ENCODE measurements at regions not wholly inside any gene's neighbourhood (a gene's known extent, or its start where the extent isn't known, plus 50 kb on each side); places are given as distances from the start of the nearest gene placed in this dataset.
"Not testable (repeated sequence)": the region's sequence is repeated elsewhere in the genome, so short reads cannot be mapped to it uniquely, and the experiment has no call there.

DNA sequence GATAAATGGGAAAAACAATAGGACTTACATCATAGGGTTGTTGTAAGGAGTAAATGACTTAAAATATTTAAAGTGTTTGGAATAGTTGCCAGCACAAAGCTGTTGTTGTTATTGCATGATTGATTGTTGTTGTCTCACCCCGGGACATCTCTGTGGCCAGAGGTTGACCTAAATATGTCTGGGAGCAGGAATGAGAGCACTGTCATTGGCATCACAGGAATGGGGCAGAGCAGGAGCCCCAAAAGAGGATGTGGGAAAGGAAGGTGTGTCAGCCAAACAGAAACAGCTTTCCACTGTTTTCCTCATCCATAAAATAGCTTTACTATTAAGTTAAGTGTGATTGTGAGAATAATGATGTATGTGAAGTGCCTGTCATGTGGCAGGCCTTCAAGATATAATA lies 121.6 kb downstream of the TMEM168 start:
- no peak overlapping the region for H3K27ac ChIP-seq (ENCODE audit: poor library complexity, severe bottlenecking)
- no peak for DNase-seq (ENCODE audit: low spot score)
- no peaks in the 10 kb centered on the region for H3K4me1 ChIP-seq (ENCODE audit: insufficient read depth, poor library complexity, severe bottlenecking)
- ATAC-seq (ENCODE audit: low read depth): no peak
- H3K27me3 ChIP-seq (ENCODE audit: insufficient read depth, poor library complexity, severe bottlenecking): no peaks in the 10 kb centered on the region
- H3K36me3 ChIP-seq (ENCODE audit: low read depth): no peaks in the 10 kb centered on the region
- H3K9me3 ChIP-seq (ENCODE audit: severe bottlenecking): no peaks in the 10 kb centered on the region
- TF ChIP-seq, protein P1, sequence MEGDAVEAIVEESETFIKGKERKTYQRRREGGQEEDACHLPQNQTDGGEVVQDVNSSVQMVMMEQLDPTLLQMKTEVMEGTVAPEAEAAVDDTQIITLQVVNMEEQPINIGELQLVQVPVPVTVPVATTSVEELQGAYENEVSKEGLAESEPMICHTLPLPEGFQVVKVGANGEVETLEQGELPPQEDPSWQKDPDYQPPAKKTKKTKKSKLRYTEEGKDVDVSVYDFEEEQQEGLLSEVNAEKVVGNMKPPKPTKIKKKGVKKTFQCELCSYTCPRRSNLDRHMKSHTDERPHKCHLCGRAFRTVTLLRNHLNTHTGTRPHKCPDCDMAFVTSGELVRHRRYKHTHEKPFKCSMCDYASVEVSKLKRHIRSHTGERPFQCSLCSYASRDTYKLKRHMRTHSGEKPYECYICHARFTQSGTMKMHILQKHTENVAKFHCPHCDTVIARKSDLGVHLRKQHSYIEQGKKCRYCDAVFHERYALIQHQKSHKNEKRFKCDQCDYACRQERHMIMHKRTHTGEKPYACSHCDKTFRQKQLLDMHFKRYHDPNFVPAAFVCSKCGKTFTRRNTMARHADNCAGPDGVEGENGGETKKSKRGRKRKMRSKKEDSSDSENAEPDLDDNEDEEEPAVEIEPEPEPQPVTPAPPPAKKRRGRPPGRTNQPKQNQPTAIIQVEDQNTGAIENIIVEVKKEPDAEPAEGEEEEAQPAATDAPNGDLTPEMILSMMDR (IDR thresholded peaks at IDR 0.05; ENCODE audit: poor library complexity, severe bottlenecking): no peak
- H3K4me3 ChIP-seq (ENCODE audit: severe bottlenecking): no peak overlapping the region

DNA sequence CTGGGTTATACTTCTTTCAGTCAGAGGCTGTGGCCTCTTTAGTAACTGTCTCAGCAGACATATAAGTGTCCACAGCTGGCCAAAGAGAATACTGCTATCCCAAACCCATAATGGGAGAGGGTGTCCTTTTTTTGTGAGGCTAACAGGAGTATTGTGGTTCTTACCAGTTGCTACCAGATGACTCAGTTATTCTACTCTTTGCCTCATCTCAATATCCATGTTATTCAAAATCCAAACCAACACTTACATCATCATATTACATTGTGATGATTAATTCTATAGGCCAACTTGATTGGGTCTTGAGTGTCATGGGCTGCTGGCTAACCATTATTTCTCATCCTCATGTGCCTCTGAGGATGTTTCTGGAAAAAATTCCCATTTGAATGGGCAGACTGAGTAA lies 120.9 kb downstream of the TMEM168 start:
- DNase-seq (ENCODE audit: low spot score) (no peak), ATAC-seq (ENCODE audit: low read depth) (no peak)
- Histone ChIP-seq H3K4me3 (ENCODE audit: severe bottlenecking) (no peak overlapping the region), H3K36me3 (ENCODE audit: low read depth) (no peaks in the 10 kb centered on the region), H3K9me3 (ENCODE audit: severe bottlenecking) (no peaks in the 10 kb centered on the region), H3K4me1 (ENCODE audit: insufficient read depth, poor library complexity, severe bottlenecking) (no peaks in the 10 kb centered on the region), H3K27ac (ENCODE audit: poor library complexity, severe bottlenecking) (no peak overlapping the region), H3K27me3 (ENCODE audit: insufficient read depth, poor library complexity, severe bottlenecking) (no peaks in the 10 kb centered on the region)
- TF ChIP-seq, protein P1 (IDR thresholded peaks at IDR 0.05; ENCODE audit: poor library complexity, severe bottlenecking): no peak

DNA sequence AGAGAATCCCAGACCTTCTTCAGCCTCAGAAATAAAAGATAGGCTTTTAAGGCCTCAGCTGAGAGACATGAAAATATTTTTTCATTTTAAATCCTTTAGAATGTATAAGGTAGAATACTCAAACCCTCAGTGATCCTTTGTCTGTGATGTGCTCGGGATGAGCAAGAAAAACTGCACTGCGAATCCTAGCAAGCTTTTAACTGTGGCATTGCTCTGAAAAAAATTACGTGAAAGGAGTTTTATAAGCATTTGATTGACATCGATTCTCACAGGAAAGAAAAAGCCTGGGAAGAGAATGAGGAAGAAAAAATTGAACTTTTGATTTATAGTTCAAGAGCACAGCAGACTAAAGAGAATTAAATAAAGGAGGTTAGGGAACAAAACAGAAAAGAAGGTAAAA lies 120.0 kb downstream of the TMEM168 start:
- DNase-seq (ENCODE audit: low spot score) (no peak), ATAC-seq (ENCODE audit: low read depth) (no peak)
- no peaks in the 10 kb centered on the region for H3K36me3 ChIP-seq (ENCODE audit: low read depth)
- H3K4me1 ChIP-seq (ENCODE audit: insufficient read depth, poor library complexity, severe bottlenecking): no peaks in the 10 kb centered on the region
- H3K4me3 ChIP-seq (ENCODE audit: severe bottlenecking): no peak overlapping the region
- no peaks in the 10 kb centered on the region for H3K27me3 ChIP-seq (ENCODE audit: insufficient read depth, poor library complexity, severe bottlenecking)
- TF ChIP-seq, protein P1 (IDR thresholded peaks at IDR 0.05; ENCODE audit: poor library complexity, severe bottlenecking): no peak
- no peaks in the 10 kb centered on the region for H3K9me3 ChIP-seq (ENCODE audit: severe bottlenecking)
- H3K27ac ChIP-seq (ENCODE audit: poor library complexity, severe bottlenecking): no peak overlapping the region

DNA sequence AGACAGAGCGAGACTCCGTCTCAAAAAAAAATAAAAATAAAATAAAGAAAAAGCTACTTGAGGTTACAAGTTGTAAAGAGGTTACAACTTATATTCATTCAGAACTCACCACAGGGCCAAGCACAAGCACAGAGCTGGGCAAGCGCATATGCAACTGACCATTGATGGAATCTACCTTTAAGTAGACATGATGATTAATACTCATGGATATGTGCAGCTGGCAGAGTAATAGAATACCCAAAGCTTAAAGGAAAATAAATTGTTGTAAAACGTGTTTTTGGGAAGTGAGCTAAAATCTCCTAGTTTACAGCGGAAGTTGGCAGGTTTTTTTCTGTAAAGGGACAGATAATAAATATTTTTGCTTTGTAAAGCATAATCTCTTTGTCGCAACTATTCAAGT lies 111.6 kb downstream of the TMEM168 start:
- TF ChIP-seq, protein P1 (IDR thresholded peaks at IDR 0.05; ENCODE audit: poor library complexity, severe bottlenecking): no peak
- Histone ChIP-seq H3K27ac (ENCODE audit: poor library complexity, severe bottlenecking) (no peak overlapping the region), H3K36me3 (ENCODE audit: low read depth) (no peaks in the 10 kb centered on the region)

DNA sequence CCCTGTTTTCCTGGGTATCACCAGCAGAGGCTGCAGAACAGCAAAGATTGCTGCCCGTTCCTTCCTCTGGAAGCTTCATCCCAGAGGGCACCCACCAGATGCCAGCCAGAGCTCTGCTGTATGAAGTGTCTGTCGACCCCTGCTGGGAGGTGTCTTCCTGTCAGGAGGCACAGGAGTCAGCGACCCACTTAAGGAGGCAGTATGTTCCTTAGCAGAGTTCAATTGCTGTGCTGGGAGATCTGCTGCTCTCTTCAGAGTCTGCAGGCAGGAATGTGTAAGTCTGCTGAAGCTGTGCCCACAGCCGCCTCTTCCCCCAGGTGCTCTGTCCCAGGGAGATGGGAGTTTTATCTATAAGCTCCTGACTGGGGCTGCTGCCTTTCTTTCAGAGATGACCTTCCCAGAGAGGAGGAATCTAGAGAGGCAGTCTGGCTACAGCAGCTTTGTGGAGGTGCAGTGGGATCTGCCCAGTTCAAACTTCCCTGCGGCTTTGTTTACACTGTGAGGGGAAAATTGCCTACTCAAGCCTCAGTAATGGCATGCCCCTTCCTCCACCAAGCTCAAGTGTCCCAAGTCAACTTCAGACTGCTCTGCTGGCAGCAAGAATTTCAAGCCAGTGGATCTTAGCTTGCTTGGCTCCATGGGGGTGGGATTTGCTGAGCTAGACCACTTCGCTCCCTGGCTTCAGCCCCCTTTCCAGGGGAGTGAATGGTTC lies 100.6 kb downstream of the TMEM168 start:
- H3K4me3 ChIP-seq (ENCODE audit: severe bottlenecking); H3K36me3 ChIP-seq (ENCODE audit: low read depth); DNase-seq (ENCODE audit: low spot score); H3K9me3 ChIP-seq (ENCODE audit: severe bottlenecking); H3K27ac ChIP-seq (ENCODE audit: poor library complexity, severe bottlenecking); H3K4me1 ChIP-seq (ENCODE audit: insufficient read depth, poor library complexity, severe bottlenecking); ATAC-seq (ENCODE audit: low read depth); H3K27me3 ChIP-seq (ENCODE audit: insufficient read depth, poor library complexity, severe bottlenecking): not testable (repeated sequence)

More for the DNA sequence above, 111.6 kb downstream of the TMEM168 start:
- Histone ChIP-seq H3K27me3 (ENCODE audit: insufficient read depth, poor library complexity, severe bottlenecking) (no peaks in the 10 kb centered on the region), H3K9me3 (ENCODE audit: severe bottlenecking) (no peaks in the 10 kb centered on the region), H3K4me1 (ENCODE audit: insufficient read depth, poor library complexity, severe bottlenecking) (no peaks in the 10 kb centered on the region), H3K4me3 (ENCODE audit: severe bottlenecking) (no peak overlapping the region)
- no peak for DNase-seq (ENCODE audit: low spot score)
- ATAC-seq (ENCODE audit: low read depth): no peak
